Ovary (tissue), 3 donors: ENCODE measurements at regions not wholly inside any gene's neighbourhood (a gene's known extent, or its start where the extent isn't known, plus 50 kb on each side); places are given as distances from the start of the nearest gene placed in this dataset.

Source experiments
- CTCF ChIP-seq, 3 donors: fragments of 450-650 bp in 2 of 3; fragments of 200-600 bp in 1 of 3; IDR thresholded peaks; one replicate each; pipeline versions ENCODE4 v1.5.1 to v1.8.0; 2016 to 2022; ENCODE audit warnings: antibody characterized with exemption in 3 of 3, mild to moderate bottlenecking in 1 of 3
- EP300 ChIP-seq: sonication (generic); formaldehyde crosslinking; IDR thresholded peaks from one replicate; pipeline ENCODE4 v1.6.1; 2017; ENCODE audit warnings: antibody characterized with exemption
- POLR2A ChIP-seq: fragments of 450-650 bp; IDR thresholded peaks from one replicate; pipeline ENCODE4 v1.6.1; 2017; ENCODE audit warnings: antibody characterized with exemption, mild to moderate bottlenecking, moderate library complexity
- donor health status: DM: no; HTN: no; CAD: no.

GRCh38 chr2:20145497-20146193 lies 79.3 kb downstream of the SDC1 start:
- TF ChIP-seq CTCF (IDR thresholded peaks at IDR 0.05) (no peak), EP300 (no peak), POLR2A (no peak)
